ENCODE measurements at regions not wholly inside any gene's neighbourhood (a gene's known extent, or its start where the extent isn't known, plus 50 kb on each side); places are given as distances from the start of the nearest gene placed in this dataset.

- no peak overlapping the region for H3K4me3 ChIP-seq (ENCODE audit: control insufficient read depth, low read depth, low read length)
- no peak for TF ChIP-seq CTCF (IDR thresholded peaks at IDR 0.05; ENCODE audit: control insufficient read depth, insufficient read depth, low read depth, low read length, missing control alignments)
- no peak for DNase-seq (ENCODE audit: low read depth)
These were observed 312.8 kb upstream of the SALL3 start for GRCh38 chr18:78666666-78667335.

GRCh38 chr18:78670778-78671391 is 308.7 kb upstream of the SALL3 start:
- no peak for DNase-seq (ENCODE audit: low read depth)
- TF ChIP-seq CTCF (IDR thresholded peaks at IDR 0.05; ENCODE audit: control insufficient read depth, insufficient read depth, low read depth, low read length, missing control alignments): no peak

GRCh38 chr18:78671551-78671950 is 308.1 kb upstream of the SALL3 start:
- DNase-seq (ENCODE audit: low read depth): no peak
- no peak overlapping the region for H3K4me3 ChIP-seq (ENCODE audit: control insufficient read depth, low read depth, low read length)
- TF ChIP-seq CTCF (IDR thresholded peaks at IDR 0.05; ENCODE audit: control insufficient read depth, insufficient read depth, low read depth, low read length, missing control alignments): no peak

More at GRCh38 chr18:78670778-78671391, 308.7 kb upstream of the SALL3 start:
- no peak overlapping the region for H3K4me3 ChIP-seq (ENCODE audit: control insufficient read depth, low read depth, low read length)

- no peak overlapping the region for H3K4me3 ChIP-seq (ENCODE audit: control insufficient read depth, low read depth, low read length)
- DNase-seq (ENCODE audit: low read depth): no peak
- TF ChIP-seq CTCF (IDR thresholded peaks at IDR 0.05; ENCODE audit: control insufficient read depth, insufficient read depth, low read depth, low read length, missing control alignments): no peak
These were observed 306.7 kb upstream of the SALL3 start for GRCh38 chr18:78672862-78673446.

GRCh38 chr18:78673516-78674321 is 305.9 kb upstream of the SALL3 start:
- H3K4me3 ChIP-seq (ENCODE audit: control insufficient read depth, low read depth, low read length): no peak overlapping the region
- no peak for DNase-seq (ENCODE audit: low read depth)
- no peak for TF ChIP-seq CTCF (IDR thresholded peaks at IDR 0.05; ENCODE audit: control insufficient read depth, insufficient read depth, low read depth, low read length, missing control alignments)

GRCh38 chr18:78675231-78675630 is 304.4 kb upstream of the SALL3 start:
- no peak overlapping the region for H3K4me3 ChIP-seq (ENCODE audit: control insufficient read depth, low read depth, low read length)
- no peak for TF ChIP-seq CTCF (IDR thresholded peaks at IDR 0.05; ENCODE audit: control insufficient read depth, insufficient read depth, low read depth, low read length, missing control alignments)
- no peak for DNase-seq (ENCODE audit: low read depth)

Measured in AG09309 (cell line).